Heart left ventricle (tissue), 16 donors: ENCODE measurements at regions not wholly inside any gene's neighbourhood (a gene's known extent, or its start where the extent isn't known, plus 50 kb on each side); places are given as distances from the start of the nearest gene placed in this dataset.

ENCODE experiments used
- ATAC-seq, 4 donors: fragments of 200-7000 bp; cut with Tn5 transposase; one replicate each; pipeline ENCODE4 v1.9.1; 2020 to 2022; ENCODE audit warnings: moderate library complexity in 4 of 4, mild to moderate bottlenecking in 3 of 4, moderate number of reproducible peaks in 1 of 4
- DNase-seq, 5 donors: peaks; one replicate each; pipeline ENCODE4 v3.0.0-alpha.2; 2020
- H3K27ac ChIP-seq, 12 donors: fragments of 200-600 bp; sonication (generic) in 4 of 12; one replicate each; pipeline versions ENCODE4 v1.5.0 to v1.8.0; 2016 to 2022; ENCODE audit warnings: mild to moderate bottlenecking in 2 of 12
- H3K27me3 ChIP-seq, 9 donors: fragments of 200-600 bp; sonication (generic) in 2 of 9; one replicate each; pipeline versions ENCODE4 v1.5.1 to v1.8.0; 2016 to 2022; ENCODE audit warnings: mild to moderate bottlenecking in 3 of 9
- H3K36me3 ChIP-seq, 9 donors: fragments of 200-600 bp; sonication (generic) in 2 of 9; one replicate each; pipeline versions ENCODE4 v1.5.0 to v1.8.0; 2018 to 2022; ENCODE audit warnings: mild to moderate bottlenecking in 2 of 9
- H3K4me1 ChIP-seq, 12 donors: fragments of 200-600 bp; sonication (generic) in 4 of 12; one replicate each; pipeline versions ENCODE4 v1.5.0 to v1.8.0; 2016 to 2022; ENCODE audit warnings: mild to moderate bottlenecking in 3 of 12
- H3K4me3 ChIP-seq, 12 donors: fragments of 200-600 bp; sonication (generic) in 4 of 12; one replicate each; pipeline versions ENCODE4 v1.5.0 to v1.8.0; 2017 to 2022; ENCODE audit warnings: mild to moderate bottlenecking in 9 of 12, moderate library complexity in 4 of 12
- H3K9me3 ChIP-seq, 12 donors: fragments of 200-600 bp; sonication (generic) in 4 of 12; one replicate each; pipeline versions ENCODE4 v1.5.0 to v1.8.0; 2016 to 2022; ENCODE audit warnings: mild to moderate bottlenecking in 1 of 12
- POLR2A ChIP-seq, 2 donors: fragments of 450-650 bp; IDR thresholded peaks; one replicate each; pipeline ENCODE4 v1.6.1; 2017; ENCODE audit warnings: antibody characterized with exemption in 2 of 2, mild to moderate bottlenecking in 2 of 2, moderate library complexity in 2 of 2
- WGBS, 4 donors: extraction: QIAGEN DNeasy Blood & Tissue Kit in 2 of 4; methylation state at CpG; one replicate each; pipeline versions ENCODE4 v1.1.5 to v1.1.7; 2013 to 2018; 5-methylcytosine and 5-hydroxymethylcytosine counted together
- intact Hi-C, 10 donors: fragments of 100-400 bp; cut with DNase I; formaldehyde crosslinking; loops; one replicate each; pipeline versions ENCODE4 v1.11.1 to v1.14.2; 2022
- TF ChIP-seq, protein P1 (sequence below), 12 donors: fragments of 200-600 bp; sonication (generic) in 4 of 12; IDR thresholded peaks; one replicate each; pipeline versions ENCODE4 v1.5.0 to v1.8.0; 2018 to 2022; ENCODE audit warnings: antibody characterized with exemption in 12 of 12, mild to moderate bottlenecking in 5 of 12
- donor health status: ischemic (EF 13 %, LVEDD 7.1; RV severe dilation, severe dysfunction).
- donor health status: healthy with polysubstance abuse.
- donor health status: DM: no; HTN: yes; CAD: no.
- donor health status: DM: no; HTN: no; CAD: no.
- donor health status: ischemic (EF 25% LVEDD 6.9; RV normal size, moderate dysfunction).
- donor health status: ischemic (EF 25% LVEDD 5.7; RV mildly dilated, moderate dysfunction).
- donor health status: healthy.
- donor health status: DM: yes; HTN: yes; CAD: no.
- donor health status: ischemic (EF 35%, LVEDD 5.7; RV mildly dilated, moderate dysfunction).
- donor health status: nonischemic (EF 11% LVEDD 7.7; RV severe dilation, severe dysfunction).
- donor health status: DM: yes; HTN: yes; CAD: no.
- donor health status: PGD.
- donor health status: ischemic (EF 29% LVEDD 5.4; RV normal size, mild dysfunction).
- donor health status: nonischemic (EF 23%, LVEDD 6.1; RV moderate dilation, normal function).

DNA sequence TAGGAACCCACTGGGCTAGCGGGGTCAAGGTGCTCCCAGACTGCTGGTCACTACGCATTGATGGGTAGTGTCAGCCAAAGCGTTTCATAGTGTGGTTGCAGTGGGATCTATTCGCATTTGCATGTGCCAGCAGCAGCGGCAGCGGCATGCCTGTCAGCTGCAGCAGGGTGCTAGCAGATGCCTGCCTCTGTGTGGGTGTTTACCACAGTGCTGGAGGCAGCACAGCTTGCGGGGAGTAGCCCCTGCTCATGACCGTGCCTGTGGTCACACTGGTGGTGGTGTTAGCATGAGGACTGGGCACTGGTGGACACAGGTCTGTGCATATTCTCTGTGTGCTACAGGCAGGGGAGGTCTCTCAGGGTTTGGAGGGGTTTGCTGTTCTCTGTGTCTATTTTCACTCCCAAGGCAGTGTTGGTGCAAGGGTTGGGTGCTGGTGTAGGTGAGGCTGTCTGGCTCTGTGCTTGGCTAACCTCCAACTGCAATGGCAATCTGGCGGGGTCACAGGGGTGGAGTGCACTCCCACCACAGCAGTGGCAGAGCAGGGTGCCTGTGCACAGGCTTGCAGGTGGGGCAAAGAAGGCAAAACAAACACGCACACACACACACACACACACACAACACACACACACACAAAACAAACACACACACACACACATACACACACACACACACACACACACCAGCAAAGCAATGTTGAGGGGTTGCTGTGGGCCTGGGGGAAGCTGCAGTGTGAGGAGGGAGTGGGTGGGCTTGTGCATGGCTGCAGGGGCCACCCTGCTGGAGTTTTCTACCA is 184.4 kb downstream of the GLUD2 start:
- DNase-seq (peak in 1 of 5 donors; percentile 27), ATAC-seq (no peak)
- TF ChIP-seq, protein P1, sequence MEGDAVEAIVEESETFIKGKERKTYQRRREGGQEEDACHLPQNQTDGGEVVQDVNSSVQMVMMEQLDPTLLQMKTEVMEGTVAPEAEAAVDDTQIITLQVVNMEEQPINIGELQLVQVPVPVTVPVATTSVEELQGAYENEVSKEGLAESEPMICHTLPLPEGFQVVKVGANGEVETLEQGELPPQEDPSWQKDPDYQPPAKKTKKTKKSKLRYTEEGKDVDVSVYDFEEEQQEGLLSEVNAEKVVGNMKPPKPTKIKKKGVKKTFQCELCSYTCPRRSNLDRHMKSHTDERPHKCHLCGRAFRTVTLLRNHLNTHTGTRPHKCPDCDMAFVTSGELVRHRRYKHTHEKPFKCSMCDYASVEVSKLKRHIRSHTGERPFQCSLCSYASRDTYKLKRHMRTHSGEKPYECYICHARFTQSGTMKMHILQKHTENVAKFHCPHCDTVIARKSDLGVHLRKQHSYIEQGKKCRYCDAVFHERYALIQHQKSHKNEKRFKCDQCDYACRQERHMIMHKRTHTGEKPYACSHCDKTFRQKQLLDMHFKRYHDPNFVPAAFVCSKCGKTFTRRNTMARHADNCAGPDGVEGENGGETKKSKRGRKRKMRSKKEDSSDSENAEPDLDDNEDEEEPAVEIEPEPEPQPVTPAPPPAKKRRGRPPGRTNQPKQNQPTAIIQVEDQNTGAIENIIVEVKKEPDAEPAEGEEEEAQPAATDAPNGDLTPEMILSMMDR (IDR thresholded peaks at IDR 0.05), result no peak
- TF ChIP-seq POLR2A (IDR thresholded peaks at IDR 0.05), result no peak

GRCh38 chrX:121236040-121236439 is 188.6 kb downstream of the GLUD2 start:
- Histone ChIP-seq H3K9me3 (peaks cover 0 to 6% (median 0%) of the 10 kb centered on the region in 12 donors), H3K4me1 (no peaks in the 10 kb centered on the region), H3K4me3 (no peak overlapping the region), H3K27ac (no peak overlapping the region), H3K36me3 (no peaks in the 10 kb centered on the region), H3K27me3 (no peaks in the 10 kb centered on the region)
- DNase-seq (no peak), ATAC-seq (no peak)
- intact Hi-C loops, result no loop called here
- WGBS, 4 donors, result 67 to 92% (median 76%) methylated on average over 1 of the region's 1 CpG
- no peak for TF ChIP-seq POLR2A (IDR thresholded peaks at IDR 0.05)
- TF ChIP-seq, protein P1 (IDR thresholded peaks at IDR 0.05), result no peak

More for the DNA sequence above, 184.4 kb downstream of the GLUD2 start:
- 40 to 66% (median 58%) methylated on average over 7 to 10 of the region's 10 CpGs for WGBS, 4 donors
- H3K27ac ChIP-seq, result no peak overlapping the region
- intact Hi-C loops, result no loop called here
- no peak overlapping the region for H3K4me3 ChIP-seq
- no peaks in the 10 kb centered on the region for H3K36me3 ChIP-seq
- no peaks in the 10 kb centered on the region for H3K4me1 ChIP-seq
- H3K9me3 ChIP-seq, result peaks cover 0 to 6% (median 0%) of the 10 kb centered on the region in 12 donors
- no peaks in the 10 kb centered on the region for H3K27me3 ChIP-seq

DNA sequence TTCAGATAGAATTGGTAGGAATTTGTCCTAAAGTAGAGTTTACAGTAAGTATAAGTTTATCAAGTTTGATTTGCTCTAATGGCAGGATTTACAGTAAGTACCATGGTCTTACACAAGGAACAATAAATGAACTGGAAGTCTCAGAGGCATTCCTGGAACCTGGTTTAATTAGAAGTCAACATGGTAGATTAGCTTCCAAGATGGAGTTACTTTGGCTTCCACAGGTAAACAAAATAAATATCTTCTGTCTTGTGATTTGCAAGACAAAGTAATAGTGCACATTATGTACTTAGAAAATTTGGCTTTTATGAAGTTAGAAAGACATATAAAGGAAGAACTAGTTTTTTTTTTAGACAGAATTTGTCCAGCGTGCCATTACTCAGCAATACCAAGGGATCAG is 190.7 kb downstream of the GLUD2 start:
- Histone ChIP-seq H3K27ac (no peak overlapping the region), H3K9me3 (peaks cover 0 to 6% (median 0%) of the 10 kb centered on the region in 12 donors), H3K4me3 (no peak overlapping the region), H3K36me3 (no peaks in the 10 kb centered on the region), H3K27me3 (no peaks in the 10 kb centered on the region), H3K4me1 (no peaks in the 10 kb centered on the region)
- no peak for DNase-seq
- intact Hi-C loops, result no loop called here
- TF ChIP-seq POLR2A (IDR thresholded peaks at IDR 0.05), result no peak
- TF ChIP-seq, protein P1 (IDR thresholded peaks at IDR 0.05), result no peak
- no peak for ATAC-seq
- 74 to 90% (median 85%) methylated on average over 1 of the region's 1 CpG for WGBS, 4 donors

DNA sequence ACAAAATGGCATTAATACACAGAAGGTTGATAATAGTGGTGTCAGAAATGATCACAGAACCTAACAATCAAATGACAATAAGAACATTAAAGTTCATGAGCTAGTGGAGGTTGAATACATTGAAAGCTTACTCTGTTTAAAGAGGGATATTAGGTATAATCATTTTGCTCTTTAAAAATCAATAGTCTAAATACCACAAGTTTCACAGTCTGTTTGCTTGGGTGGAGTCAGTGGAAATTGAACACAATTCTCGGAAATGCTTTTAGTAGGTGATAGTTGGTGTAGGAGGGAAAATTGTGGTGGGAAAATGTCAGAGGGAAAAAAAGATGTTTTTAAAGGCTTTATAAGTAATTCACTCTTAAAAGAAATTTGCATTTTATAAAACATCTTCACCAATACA is 197.1 kb downstream of the GLUD2 start:
- intact Hi-C loops, result no loop called here
- no peaks in the 10 kb centered on the region for H3K4me1 ChIP-seq
- no peak overlapping the region for H3K27ac ChIP-seq
- ATAC-seq (no peak), DNase-seq (no peak)
- H3K36me3 ChIP-seq, result no peaks in the 10 kb centered on the region
- no peak overlapping the region for H3K4me3 ChIP-seq
- H3K27me3 ChIP-seq, result no peaks in the 10 kb centered on the region
- TF ChIP-seq, protein P1 (IDR thresholded peaks at IDR 0.05), result no peak
- TF ChIP-seq POLR2A (IDR thresholded peaks at IDR 0.05), result no peak
- WGBS, 4 donors, result 81 to 97% (median 85%) methylated on average over 1 of the region's 1 CpG
- H3K9me3 ChIP-seq, result no peaks in the 10 kb centered on the region
